OCI-LY3 (cell line): ENCODE measurements at regions not wholly inside any gene's neighbourhood (a gene's known extent, or its start where the extent isn't known, plus 50 kb on each side); places are given as distances from the start of the nearest gene placed in this dataset.

ENCODE experiments used
- EZH2phosphoT487 ChIP-seq: fragments of 200-600 bp; shearing (Covaris generic); IDR thresholded peaks from 2 replicates; pipeline ENCODE4 v1.6.1; 2018; ENCODE audit warnings: antibody characterized with exemption, mixed run types, low read depth
- TF ChIP-seq, protein P1 (sequence below): fragments of 200-600, 300-600 bp; sonication (generic); IDR thresholded peaks from 2 replicates; pipeline ENCODE4 v1.5.1; 2014; ENCODE audit warnings: antibody characterized with exemption, low read length, low read depth

GRCh38 chr16:62390214-62390613 is 354.0 kb upstream of the CDH8 start:
- TF ChIP-seq, protein P1, sequence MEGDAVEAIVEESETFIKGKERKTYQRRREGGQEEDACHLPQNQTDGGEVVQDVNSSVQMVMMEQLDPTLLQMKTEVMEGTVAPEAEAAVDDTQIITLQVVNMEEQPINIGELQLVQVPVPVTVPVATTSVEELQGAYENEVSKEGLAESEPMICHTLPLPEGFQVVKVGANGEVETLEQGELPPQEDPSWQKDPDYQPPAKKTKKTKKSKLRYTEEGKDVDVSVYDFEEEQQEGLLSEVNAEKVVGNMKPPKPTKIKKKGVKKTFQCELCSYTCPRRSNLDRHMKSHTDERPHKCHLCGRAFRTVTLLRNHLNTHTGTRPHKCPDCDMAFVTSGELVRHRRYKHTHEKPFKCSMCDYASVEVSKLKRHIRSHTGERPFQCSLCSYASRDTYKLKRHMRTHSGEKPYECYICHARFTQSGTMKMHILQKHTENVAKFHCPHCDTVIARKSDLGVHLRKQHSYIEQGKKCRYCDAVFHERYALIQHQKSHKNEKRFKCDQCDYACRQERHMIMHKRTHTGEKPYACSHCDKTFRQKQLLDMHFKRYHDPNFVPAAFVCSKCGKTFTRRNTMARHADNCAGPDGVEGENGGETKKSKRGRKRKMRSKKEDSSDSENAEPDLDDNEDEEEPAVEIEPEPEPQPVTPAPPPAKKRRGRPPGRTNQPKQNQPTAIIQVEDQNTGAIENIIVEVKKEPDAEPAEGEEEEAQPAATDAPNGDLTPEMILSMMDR: no peak
- TF ChIP-seq EZH2phosphoT487: no peak
